Loucy (cell line): ENCODE measurements at regions not wholly inside any gene's neighbourhood (a gene's known extent, or its start where the extent isn't known, plus 50 kb on each side); places are given as distances from the start of the nearest gene placed in this dataset.

Experiments
- CTCF ChIP-seq: fragments of 200-600 bp; sonication (generic); conservative IDR thresholded peaks from 2 replicates; pipeline ENCODE4 v1.5.1; 2014; ENCODE audit warnings: mild to moderate bottlenecking, antibody characterized with exemption, low read length
- EZH2phosphoT487 ChIP-seq: fragments of 200-600 bp; IDR thresholded peaks from 2 replicates; pipeline ENCODE4 v1.6.1; 2018; ENCODE audit warnings: antibody characterized with exemption, mild to moderate bottlenecking, moderate library complexity, borderline replicate concordance

GRCh38 chr6:81609736-81610135 is 142.7 kb downstream of the TENT5A start:
- TF ChIP-seq CTCF: no peak
- no peak for TF ChIP-seq EZH2phosphoT487
